GM18520 (cell line): ENCODE measurements at regions not wholly inside any gene's neighbourhood (a gene's known extent, or its start where the extent isn't known, plus 50 kb on each side); places are given as distances from the start of the nearest gene placed in this dataset.
"Not testable (repeated sequence)": the region's sequence is repeated elsewhere in the genome, so short reads cannot be mapped to it uniquely, and the experiment has no call there.

Experiments
- ATAC-seq: cut with Tn5 transposase; IDR thresholded peaks from one replicate; pipeline ENCODE4 v1.9.1; 2021; ENCODE audit not compliant: unreplicated experiment

DNA sequence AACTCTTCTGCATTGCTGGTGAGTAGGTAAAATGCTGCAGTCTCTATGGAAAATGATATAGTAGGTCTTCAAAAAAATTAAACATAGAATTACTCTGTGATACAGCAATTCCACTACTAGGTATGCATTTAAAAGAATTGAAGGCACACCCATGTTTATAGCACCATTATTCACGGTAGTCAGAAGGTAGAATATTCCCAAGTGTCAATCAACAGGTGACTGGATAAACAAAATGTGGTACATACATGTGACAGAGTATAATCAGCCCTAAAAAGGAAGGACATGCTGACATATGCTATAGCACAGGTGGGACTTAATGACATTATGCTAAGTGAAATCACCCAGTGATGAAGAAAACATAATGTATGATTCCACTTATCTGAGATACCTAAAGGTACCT, 123.3 kb downstream of the CCER1 start:
- ATAC-seq, result no peak

DNA sequence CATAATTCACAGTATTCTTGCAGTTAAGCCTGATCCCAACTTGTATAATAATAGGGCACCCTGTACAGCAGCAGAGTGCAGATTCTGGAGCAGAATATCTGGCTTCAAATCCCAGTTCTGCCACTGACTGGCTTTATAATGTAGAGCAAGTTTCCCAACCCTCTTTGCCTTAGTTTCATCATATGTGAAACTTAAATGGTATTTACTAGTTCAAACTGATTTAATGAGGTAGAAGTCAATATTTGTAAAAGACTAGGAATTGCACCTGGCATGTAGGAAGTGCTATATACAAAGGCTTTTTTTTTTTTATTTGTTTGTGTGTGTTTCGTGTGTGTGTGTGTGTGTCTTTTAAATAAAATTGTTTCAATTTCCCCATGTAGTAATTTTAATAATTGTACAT, 125.9 kb downstream of the CCER1 start:
- no peak for ATAC-seq

DNA sequence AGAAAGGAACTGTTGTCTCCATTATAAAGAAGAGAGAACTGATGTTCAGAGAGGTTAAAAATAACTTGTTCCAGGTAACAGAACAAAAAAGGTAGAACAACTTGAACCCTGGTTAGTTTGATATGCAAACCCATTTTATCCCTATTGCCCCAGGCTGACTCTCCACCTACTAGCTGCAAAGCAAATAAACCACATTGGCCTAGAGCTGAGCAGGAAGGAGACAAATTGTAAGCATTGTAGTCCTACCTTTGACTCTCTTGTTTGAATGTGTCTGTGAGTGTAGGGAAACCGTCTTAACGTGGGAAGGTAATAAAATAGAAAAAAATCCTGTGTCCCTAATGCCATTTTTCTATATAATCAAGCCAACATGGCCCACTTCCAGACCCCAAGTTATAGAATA, 126.4 kb downstream of the CCER1 start:
- ATAC-seq, result no peak

DNA sequence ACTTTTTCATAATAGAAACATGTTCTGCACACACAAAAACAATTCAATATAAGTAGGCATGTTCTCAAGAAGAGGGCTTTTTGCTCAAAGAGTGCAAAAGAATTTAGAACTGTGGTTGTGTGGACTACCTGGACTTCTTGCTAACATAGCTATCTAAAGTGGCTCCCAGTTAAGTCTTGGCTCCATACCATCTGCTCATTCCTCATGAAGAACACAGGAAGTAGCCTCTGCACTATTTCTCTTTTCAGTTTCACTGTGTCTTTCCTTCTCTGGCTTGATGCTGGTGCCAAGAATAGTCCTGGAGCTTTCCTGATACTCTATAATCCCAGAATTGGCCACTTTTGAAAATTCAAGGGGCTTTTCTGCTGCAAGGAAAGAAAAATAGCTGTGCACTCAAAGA, 127.4 kb downstream of the CCER1 start:
- no peak for ATAC-seq

DNA sequence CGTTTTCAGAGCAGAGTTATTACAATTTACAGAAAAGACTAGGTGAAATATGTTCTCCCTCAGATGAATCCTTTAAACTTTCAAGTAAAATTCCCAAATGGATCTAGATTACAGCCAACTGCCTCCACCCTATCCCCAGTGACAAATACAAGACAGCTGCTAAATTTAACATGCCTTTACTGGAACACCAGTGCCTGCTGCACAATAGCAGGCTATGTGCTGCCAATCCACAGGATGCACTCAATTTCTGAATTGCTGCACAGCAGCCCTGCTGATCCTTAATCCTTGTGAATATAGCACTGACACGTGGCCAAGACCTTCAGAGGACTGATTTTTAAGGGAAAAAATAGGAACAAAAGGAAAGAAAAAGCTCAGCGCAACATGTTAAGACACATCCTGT, 128.9 kb downstream of the CCER1 start:
- no peak for ATAC-seq

DNA sequence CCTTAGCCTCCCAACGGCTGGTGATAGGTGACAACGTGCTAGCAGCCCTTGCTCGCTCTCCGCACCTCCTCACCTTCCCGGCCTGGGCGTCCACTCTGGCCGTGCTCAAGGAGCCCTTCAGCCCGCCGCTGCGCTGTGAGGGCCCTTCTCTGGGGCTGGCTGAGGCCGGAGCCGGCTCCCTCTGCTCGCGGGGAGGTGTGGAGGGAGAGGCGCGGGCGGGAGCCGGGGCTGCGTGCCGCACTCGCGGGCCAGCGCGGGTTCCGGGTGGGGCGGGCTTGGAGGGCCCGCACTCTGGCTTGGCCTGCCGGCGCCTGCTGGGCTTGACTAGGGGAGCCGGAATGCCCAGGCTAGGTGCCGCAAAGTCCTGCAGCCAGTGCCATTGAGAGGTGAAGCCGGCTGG, 131.1 kb downstream of the CCER1 start:
- ATAC-seq, result no peak

DNA sequence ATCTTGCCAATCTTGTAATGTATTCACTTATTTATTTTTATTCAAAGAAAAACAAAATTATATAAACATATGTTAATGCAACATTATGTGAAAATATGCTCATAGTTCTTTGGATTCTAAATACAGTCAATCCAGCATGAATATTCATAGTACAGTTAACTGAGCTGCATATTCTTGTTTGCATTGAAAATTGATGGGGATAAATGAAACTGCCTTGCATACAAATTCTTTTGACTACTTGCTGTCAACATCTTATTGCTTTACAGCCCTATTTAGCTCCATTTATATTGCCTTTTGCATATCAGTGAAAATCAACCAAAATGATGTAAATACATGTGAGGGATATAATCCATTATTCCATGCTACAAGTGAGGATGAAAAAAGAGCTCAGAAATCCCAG, 135.3 kb downstream of the CCER1 start:
- ATAC-seq, result no peak

- ATAC-seq, result no peak
Measured at GRCh38 chr12:90816353-90817089, 138.5 kb downstream of the CCER1 start.

DNA sequence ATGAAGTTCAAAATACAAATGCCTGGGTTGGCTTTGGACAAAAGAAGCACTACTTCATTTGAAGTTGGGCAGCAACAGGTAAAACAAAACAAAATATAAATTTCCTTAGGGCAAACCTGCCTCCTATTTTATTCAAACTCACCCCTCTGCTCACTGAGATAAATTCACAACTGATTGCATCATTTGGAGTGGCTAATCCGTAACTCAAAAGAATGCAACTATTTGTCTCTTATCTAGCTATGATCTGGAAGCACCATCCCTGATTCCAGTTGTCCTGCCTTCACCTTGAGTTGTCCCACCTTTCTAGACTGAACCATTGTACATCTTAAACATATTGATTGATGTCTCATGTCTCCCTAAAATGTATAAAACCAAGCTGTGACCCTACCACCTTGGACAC, 145.0 kb downstream of the CCER1 start:
- no peak for ATAC-seq

- ATAC-seq, result no peak
Measured at GRCh38 chr12:90808568-90808967, 146.4 kb downstream of the CCER1 start.

- no peak for ATAC-seq
Measured at GRCh38 chr12:90802727-90803126, 152.2 kb downstream of the CCER1 start.

- ATAC-seq, result no peak
Measured at GRCh38 chr12:90801776-90802175, 153.2 kb downstream of the CCER1 start.

DNA sequence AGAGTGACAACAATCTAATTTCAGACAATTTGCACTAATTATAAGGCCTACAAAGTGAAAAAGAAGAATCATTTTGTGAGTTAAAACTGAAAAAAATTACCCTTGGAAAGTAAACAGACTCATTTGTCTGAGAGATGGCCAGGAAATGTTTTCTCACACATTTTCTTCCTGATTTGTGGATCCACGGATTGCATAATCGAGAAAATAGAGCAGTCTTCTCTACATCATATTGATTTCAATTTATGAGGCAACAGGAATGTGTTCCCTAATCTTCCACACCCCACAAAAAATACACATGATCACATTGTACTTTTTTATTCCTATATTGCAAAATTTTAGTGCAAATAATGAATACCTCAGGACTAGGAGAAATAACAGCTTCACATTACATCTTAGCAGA, 160.8 kb downstream of the CCER1 start:
- no peak for ATAC-seq

- ATAC-seq, result not testable (repeated sequence)
Measured at GRCh38 chr12:90792718-90793117, 162.3 kb downstream of the CCER1 start.

GRCh38 chr12:90791445-90791844, 163.5 kb downstream of the CCER1 start:
- no peak for ATAC-seq

DNA sequence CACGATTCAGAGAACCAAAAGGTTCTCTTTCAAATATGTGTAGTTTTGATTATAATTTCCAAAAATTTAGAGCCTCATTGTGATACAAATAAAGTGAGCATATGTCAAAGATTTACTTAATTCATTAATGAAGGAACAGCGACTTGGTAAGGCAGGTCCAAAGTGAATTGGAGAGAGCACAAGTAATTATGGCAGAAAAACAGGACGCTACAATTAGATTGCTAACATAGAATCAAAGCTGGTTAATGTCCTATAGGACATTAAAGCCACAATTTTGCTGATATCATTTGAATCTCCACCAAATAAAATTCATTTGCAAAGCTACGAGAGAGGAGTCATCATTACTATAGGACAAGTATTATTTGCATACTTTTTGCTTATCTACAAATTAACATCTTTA, 164.2 kb downstream of the CCER1 start:
- ATAC-seq, result no peak

- no peak for ATAC-seq
Measured at GRCh38 chr12:90773491-90773890, 181.5 kb downstream of the CCER1 start.

GRCh38 chr12:90770861-90771260, 184.1 kb downstream of the CCER1 start:
- ATAC-seq, result no peak

DNA sequence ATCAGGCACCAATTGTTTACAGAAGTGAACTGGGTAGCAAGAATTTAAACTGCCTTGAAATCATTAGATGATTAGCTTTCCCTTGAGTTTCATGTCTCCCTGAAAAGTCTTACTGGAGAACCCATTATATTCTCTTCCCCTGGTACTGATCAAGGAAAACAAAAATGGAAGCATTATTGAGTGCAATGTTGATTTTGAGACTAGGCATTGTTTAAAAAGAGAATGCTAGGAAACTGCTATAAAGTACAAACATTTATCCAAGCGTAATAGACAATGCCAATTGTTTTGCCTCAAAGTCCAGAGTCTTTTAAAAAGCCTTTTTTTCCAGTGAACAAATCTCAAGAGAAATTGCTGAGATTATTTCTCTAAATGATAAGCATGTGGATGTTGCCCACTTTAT, 197.0 kb downstream of the CCER1 start:
- ATAC-seq, result no peak

GRCh38 chr12:90745211-90745610, 209.8 kb downstream of the CCER1 start:
- ATAC-seq, result no peak

GRCh38 chr12:90741611-90742010, 213.4 kb downstream of the CCER1 start:
- no peak for ATAC-seq

DNA sequence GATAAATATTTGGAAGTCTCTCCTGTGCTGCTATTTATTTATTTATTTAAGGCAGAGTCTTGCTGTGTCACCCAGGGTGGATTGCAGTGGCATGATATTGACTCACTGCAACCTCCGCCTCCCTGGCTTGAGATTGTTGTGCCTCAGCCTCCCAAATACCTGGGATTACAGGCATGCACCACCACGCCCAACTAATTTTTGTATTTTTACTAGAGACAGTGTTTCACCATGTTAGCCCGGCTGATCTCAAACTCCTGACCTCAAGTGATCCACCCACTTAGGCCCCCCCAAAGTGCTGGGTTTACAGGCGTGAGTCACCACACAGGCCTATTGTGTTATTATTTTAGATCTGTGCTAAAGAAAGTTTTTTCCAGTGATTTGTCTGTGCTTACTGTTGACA, 225.2 kb downstream of the CCER1 start:
- no peak for ATAC-seq

DNA sequence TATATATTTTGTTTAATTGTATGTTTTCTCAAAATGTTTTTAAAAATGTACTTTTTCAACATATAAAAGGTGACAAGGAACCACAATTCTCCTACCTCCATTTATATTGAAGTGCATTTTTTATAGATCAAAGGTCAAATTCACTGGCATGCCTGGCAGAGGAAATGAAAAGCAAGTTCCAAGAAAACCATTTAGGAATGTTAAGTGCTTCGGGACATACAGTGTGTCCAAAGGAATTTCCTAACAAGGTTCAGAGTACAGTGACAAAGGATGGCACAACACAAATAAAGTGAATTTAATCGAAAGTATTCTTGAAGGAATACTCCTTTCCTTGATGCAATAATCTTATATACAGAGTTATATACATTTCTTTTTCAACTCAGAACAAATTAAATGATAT, 242.3 kb downstream of the CCER1 start:
- no peak for ATAC-seq
